ENCODE measurements at regions not wholly inside any gene's neighbourhood (a gene's known extent, or its start where the extent isn't known, plus 50 kb on each side); places are given as distances from the start of the nearest gene placed in this dataset.

- TF ChIP-seq CTCF (IDR thresholded peaks at IDR 0.05) (no peak), POLR2A (IDR thresholded peaks at IDR 0.05) (no peak)
These were observed 487.6 kb downstream of the PIK3C3 start for GRCh38 chr18:42442656-42443055.
